ENCODE measurements at regions not wholly inside any gene's neighbourhood (a gene's known extent, or its start where the extent isn't known, plus 50 kb on each side); places are given as distances from the start of the nearest gene placed in this dataset.

DNA sequence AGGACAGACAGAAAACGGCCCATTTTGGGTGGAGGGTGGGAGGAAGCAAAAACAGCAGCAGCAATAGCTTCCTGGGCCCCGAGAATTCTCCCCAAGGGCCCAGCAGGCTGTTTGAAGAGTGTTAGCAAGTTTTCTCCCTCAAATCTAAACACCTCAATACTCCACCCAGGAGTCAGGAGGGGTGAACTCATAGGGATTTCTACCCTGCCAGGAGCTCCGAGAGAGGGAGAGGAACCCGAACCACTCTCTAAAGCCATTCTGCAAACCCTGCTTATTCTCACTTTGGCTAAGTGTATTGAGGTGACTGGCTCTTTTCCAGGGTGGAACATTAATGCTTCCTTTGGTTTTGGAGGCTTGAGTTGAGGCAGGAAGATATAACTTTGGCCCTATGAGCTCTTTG is 55.6 kb upstream of the PPM1J start:
- TF ChIP-seq, protein P1, sequence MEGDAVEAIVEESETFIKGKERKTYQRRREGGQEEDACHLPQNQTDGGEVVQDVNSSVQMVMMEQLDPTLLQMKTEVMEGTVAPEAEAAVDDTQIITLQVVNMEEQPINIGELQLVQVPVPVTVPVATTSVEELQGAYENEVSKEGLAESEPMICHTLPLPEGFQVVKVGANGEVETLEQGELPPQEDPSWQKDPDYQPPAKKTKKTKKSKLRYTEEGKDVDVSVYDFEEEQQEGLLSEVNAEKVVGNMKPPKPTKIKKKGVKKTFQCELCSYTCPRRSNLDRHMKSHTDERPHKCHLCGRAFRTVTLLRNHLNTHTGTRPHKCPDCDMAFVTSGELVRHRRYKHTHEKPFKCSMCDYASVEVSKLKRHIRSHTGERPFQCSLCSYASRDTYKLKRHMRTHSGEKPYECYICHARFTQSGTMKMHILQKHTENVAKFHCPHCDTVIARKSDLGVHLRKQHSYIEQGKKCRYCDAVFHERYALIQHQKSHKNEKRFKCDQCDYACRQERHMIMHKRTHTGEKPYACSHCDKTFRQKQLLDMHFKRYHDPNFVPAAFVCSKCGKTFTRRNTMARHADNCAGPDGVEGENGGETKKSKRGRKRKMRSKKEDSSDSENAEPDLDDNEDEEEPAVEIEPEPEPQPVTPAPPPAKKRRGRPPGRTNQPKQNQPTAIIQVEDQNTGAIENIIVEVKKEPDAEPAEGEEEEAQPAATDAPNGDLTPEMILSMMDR (IDR thresholded peaks at IDR 0.05): no peak
- TF ChIP-seq POLR2A (IDR thresholded peaks at IDR 0.05) (no peak), POLR2AphosphoS5 (IDR thresholded peaks at IDR 0.05) (no peak)

Data from gastroesophageal sphincter (tissue), 3 donors.